ENCODE measurements at regions not wholly inside any gene's neighbourhood (a gene's known extent, or its start where the extent isn't known, plus 50 kb on each side); places are given as distances from the start of the nearest gene placed in this dataset.

DNA sequence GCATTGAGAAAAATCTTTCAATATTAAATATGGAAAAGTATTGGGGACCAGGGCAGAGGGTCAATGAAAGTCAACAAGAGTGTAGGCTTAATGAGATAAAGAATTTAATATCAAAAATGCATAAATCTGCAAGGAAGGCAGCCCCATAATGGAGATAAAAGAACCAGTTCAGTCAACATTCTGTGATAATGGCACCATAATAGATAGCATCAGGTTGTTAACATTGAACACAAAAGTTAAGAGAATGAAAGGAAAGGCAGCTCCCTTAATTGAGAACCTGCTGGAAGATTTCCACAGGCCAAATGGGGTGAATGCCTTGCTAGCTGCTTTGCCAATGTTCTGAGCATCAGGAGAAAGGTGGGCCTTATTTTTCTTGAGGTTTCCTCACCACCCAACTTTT, 60.4 kb upstream of the TMEM33 start:
- TF ChIP-seq, protein P1, sequence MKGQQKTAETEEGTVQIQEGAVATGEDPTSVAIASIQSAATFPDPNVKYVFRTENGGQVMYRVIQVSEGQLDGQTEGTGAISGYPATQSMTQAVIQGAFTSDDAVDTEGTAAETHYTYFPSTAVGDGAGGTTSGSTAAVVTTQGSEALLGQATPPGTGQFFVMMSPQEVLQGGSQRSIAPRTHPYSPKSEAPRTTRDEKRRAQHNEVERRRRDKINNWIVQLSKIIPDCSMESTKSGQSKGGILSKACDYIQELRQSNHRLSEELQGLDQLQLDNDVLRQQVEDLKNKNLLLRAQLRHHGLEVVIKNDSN (IDR thresholded peaks at IDR 0.05): no peak
- TF ChIP-seq EGR1 (IDR thresholded peaks at IDR 0.05) (no peak), TAF1 (IDR thresholded peaks at IDR 0.05; ENCODE audit: low read depth) (no peak), RAD21 (IDR thresholded peaks at IDR 0.05; ENCODE audit: low read depth) (no peak), YY1 (IDR thresholded peaks at IDR 0.05; ENCODE audit: low read depth) (no peak), TEAD4 (IDR thresholded peaks at IDR 0.05) (no peak), FOXM1 (IDR thresholded peaks at IDR 0.05; ENCODE audit: borderline replicate concordance, low read depth) (no peak), TCF12 (IDR thresholded peaks at IDR 0.05; ENCODE audit: low read depth) (no peak), ZBTB7A (IDR thresholded peaks at IDR 0.05; ENCODE audit: low read depth) (no peak), CREB1 (IDR thresholded peaks at IDR 0.05; ENCODE audit: low read depth) (no peak), NFIC (IDR thresholded peaks at IDR 0.05) (no peak), CEBPB (IDR thresholded peaks at IDR 0.05) (no peak), EP300 (IDR thresholded peaks at IDR 0.05; ENCODE audit: borderline replicate concordance) (no peak)
- TF ChIP-seq, protein P2, sequence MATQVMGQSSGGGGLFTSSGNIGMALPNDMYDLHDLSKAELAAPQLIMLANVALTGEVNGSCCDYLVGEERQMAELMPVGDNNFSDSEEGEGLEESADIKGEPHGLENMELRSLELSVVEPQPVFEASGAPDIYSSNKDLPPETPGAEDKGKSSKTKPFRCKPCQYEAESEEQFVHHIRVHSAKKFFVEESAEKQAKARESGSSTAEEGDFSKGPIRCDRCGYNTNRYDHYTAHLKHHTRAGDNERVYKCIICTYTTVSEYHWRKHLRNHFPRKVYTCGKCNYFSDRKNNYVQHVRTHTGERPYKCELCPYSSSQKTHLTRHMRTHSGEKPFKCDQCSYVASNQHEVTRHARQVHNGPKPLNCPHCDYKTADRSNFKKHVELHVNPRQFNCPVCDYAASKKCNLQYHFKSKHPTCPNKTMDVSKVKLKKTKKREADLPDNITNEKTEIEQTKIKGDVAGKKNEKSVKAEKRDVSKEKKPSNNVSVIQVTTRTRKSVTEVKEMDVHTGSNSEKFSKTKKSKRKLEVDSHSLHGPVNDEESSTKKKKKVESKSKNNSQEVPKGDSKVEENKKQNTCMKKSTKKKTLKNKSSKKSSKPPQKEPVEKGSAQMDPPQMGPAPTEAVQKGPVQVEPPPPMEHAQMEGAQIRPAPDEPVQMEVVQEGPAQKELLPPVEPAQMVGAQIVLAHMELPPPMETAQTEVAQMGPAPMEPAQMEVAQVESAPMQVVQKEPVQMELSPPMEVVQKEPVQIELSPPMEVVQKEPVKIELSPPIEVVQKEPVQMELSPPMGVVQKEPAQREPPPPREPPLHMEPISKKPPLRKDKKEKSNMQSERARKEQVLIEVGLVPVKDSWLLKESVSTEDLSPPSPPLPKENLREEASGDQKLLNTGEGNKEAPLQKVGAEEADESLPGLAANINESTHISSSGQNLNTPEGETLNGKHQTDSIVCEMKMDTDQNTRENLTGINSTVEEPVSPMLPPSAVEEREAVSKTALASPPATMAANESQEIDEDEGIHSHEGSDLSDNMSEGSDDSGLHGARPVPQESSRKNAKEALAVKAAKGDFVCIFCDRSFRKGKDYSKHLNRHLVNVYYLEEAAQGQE (IDR thresholded peaks at IDR 0.05; ENCODE audit: low read depth): no peak
- TF ChIP-seq, protein P3, sequence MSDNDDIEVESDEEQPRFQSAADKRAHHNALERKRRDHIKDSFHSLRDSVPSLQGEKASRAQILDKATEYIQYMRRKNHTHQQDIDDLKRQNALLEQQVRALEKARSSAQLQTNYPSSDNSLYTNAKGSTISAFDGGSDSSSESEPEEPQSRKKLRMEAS (IDR thresholded peaks at IDR 0.05): no peak

DNA sequence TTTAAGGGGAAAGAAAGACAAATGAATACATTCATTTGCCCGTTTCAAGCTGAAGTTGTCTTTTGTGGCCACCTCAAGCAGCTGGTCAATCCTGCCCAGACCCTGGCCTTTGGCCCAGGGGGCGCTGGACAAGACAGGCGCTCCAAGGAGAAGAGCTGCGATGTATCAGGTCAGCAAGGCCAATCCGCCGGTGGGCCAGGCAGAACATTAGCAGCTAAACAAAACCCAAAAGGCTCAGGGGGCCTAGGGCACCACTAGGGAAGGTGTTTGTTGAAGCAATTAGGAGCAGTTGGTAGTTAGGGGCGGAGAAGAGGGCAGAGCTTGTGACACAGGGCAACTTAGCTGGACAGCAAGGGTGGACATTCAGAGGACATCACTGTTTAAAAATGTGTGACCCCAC, 60.8 kb upstream of the TMEM33 start:
- TF ChIP-seq TCF12 (IDR thresholded peaks at IDR 0.05; ENCODE audit: low read depth) (no peak), RAD21 (IDR thresholded peaks at IDR 0.05; ENCODE audit: low read depth) (no peak), CEBPB (IDR thresholded peaks at IDR 0.05) (no peak), ZBTB7A (IDR thresholded peaks at IDR 0.05; ENCODE audit: low read depth) (no peak), TAF1 (IDR thresholded peaks at IDR 0.05; ENCODE audit: low read depth) (no peak), EGR1 (IDR thresholded peaks at IDR 0.05) (no peak), TEAD4 (IDR thresholded peaks at IDR 0.05) (no peak), EP300 (IDR thresholded peaks at IDR 0.05; ENCODE audit: borderline replicate concordance) (no peak), FOXM1 (IDR thresholded peaks at IDR 0.05; ENCODE audit: borderline replicate concordance, low read depth) (no peak), NFIC (IDR thresholded peaks at IDR 0.05) (no peak), CREB1 (IDR thresholded peaks at IDR 0.05; ENCODE audit: low read depth) (no peak)
- TF ChIP-seq, protein P2 (IDR thresholded peaks at IDR 0.05; ENCODE audit: low read depth): no peak
- TF ChIP-seq, protein P1 (IDR thresholded peaks at IDR 0.05): no peak
- TF ChIP-seq, protein P3 (IDR thresholded peaks at IDR 0.05): no peak

DNA sequence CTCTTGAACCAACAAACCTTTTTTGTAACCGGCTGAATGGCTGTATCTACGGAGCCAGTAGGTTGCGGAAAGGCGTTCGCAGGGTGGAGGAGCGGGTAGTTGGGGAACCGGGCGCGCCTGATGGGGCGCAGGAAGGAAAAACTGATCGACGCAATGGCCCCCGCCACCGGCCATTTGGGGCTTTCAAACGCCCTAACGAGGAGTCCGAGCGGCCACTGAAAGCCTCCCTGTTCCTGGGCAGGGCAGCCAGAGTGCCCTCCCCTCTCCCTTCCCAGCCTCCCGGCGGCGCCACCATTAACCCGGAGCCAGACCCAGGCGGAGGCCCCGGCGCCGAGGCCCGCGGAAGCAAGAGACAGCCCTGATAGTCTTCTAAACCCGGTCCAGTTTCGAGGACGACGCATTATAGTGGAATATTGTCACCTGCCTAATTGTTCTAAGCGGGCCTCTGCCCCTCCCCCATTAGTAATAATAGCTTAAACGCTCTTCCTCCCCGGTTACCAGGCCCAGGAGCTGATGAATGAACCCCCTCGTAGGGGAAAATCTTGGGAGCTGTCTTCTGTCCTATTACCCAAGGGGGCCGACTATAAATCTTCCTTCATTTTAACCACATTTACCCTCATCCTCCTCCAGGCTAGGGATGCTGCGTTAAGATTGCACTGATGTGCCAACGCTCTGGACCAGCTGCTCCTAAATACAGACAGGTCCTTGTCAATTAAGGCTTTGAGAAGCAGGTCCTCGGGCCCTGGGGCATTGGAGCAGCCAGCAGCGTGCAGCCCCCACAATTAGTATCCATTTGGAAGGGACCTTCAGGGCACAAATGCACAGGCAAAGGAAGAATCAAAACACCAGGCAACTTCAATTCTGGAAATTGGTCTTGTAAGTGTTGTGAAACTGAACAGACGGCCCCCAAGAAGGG, 61.6 kb upstream of the TMEM33 start:
- no peak for TF ChIP-seq NFIC (IDR thresholded peaks at IDR 0.05)
- no peak for TF ChIP-seq ZBTB7A (IDR thresholded peaks at IDR 0.05; ENCODE audit: low read depth)
- TF ChIP-seq TEAD4 (IDR thresholded peaks at IDR 0.05): no peak
- TF ChIP-seq TAF1 (IDR thresholded peaks at IDR 0.05; ENCODE audit: low read depth): no peak
- no peak for TF ChIP-seq TCF12 (IDR thresholded peaks at IDR 0.05; ENCODE audit: low read depth)
- no peak for TF ChIP-seq EP300 (IDR thresholded peaks at IDR 0.05; ENCODE audit: borderline replicate concordance)
- TF ChIP-seq, protein P1 (IDR thresholded peaks at IDR 0.05): no peak
- TF ChIP-seq, protein P3 (IDR thresholded peaks at IDR 0.05): no peak
- no peak for TF ChIP-seq CREB1 (IDR thresholded peaks at IDR 0.05; ENCODE audit: low read depth)
- no peak for TF ChIP-seq YY1 (IDR thresholded peaks at IDR 0.05; ENCODE audit: low read depth)
- no peak for TF ChIP-seq FOXM1 (IDR thresholded peaks at IDR 0.05; ENCODE audit: borderline replicate concordance, low read depth)
- TF ChIP-seq EGR1 (IDR thresholded peaks at IDR 0.05): no peak

DNA sequence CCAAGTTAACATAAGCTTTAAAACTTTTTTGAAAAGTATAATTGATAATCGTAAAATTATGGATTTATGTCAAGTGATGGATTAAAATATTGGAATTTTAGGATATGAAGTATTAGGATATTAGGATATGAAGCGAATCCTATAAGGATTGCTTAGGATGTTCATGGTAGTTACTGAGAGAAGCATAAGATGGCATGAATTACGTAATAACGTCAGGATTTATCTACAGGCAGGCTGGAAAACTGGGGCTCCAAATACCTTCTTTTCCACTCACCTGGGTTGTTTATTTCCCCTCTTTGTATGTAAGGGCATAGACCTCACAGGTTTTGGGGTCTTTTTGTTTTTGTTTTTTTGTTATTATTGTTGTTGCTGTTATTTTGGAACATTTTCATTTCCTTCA, 65.2 kb upstream of the TMEM33 start:
- TF ChIP-seq, protein P2 (IDR thresholded peaks at IDR 0.05; ENCODE audit: low read depth): no peak
- TF ChIP-seq EGR1 (IDR thresholded peaks at IDR 0.05): no peak
